Natural killer cell (primary cell): ENCODE measurements at regions not wholly inside any gene's neighbourhood (a gene's known extent, or its start where the extent isn't known, plus 50 kb on each side); places are given as distances from the start of the nearest gene placed in this dataset.

Experiments
- ATAC-seq, 3 donors: fragments of 150-1000 bp in 2 of 3; fragments of 200-7000 bp in 1 of 3; cut with Tn5 transposase; 1 replicate in 1 of 3; 2 replicates in 2 of 3; pipeline ENCODE4 v1.10.0; 2021; ENCODE audit warnings: mild to moderate bottlenecking in 2 of 3, moderate library complexity in 2 of 3
- DNase-seq, 2 donors: peaks; one replicate each; pipeline versions ENCODE4 v3.0.0 to v3.0.0-alpha.2; 2013 to 2021; ENCODE audit warnings: mixed read lengths in 1 of 2
- H3K27ac ChIP-seq: one replicate; pipeline ENCODE4 v1.5.1; 2013; ENCODE audit warnings: mild to moderate bottlenecking, low read length
- H3K27me3 ChIP-seq: one replicate; pipeline ENCODE4 v1.6.1; 2013; ENCODE audit warnings: low read length; ENCODE audit not compliant: control insufficient read depth, insufficient read depth
- H3K36me3 ChIP-seq: one replicate; pipeline ENCODE4 v1.6.1; 2013; ENCODE audit warnings: low read length; ENCODE audit not compliant: control insufficient read depth, insufficient read depth
- H3K4me1 ChIP-seq: one replicate; pipeline ENCODE4 v1.6.1; 2013; ENCODE audit warnings: low read length; ENCODE audit not compliant: control insufficient read depth, insufficient read depth
- H3K4me3 ChIP-seq: one replicate; pipeline ENCODE4 v1.5.1; 2013; ENCODE audit warnings: low read length
- H3K9me3 ChIP-seq: one replicate; pipeline ENCODE4 v1.6.1; 2013; ENCODE audit warnings: low read length; ENCODE audit not compliant: control insufficient read depth, insufficient read depth
- H3K27ac Mint-ChIP-seq, 2 donors: one replicate each; pipeline ENCODE4 v1.8.0; 2022; ENCODE audit warnings: mild to moderate bottlenecking in 2 of 2, mixed read lengths in 2 of 2, moderate library complexity in 1 of 2
- H3K27me3 Mint-ChIP-seq, 2 donors: one replicate each; pipeline ENCODE4 v1.8.0; 2022; ENCODE audit warnings: low read depth in 2 of 2, mixed read lengths in 2 of 2
- H3K36me3 Mint-ChIP-seq: one replicate; pipeline ENCODE4 v1.8.0; 2022; ENCODE audit warnings: mixed read lengths
- H3K4me1 Mint-ChIP-seq, 2 donors: one replicate each; pipeline ENCODE4 v1.8.0; 2022; ENCODE audit warnings: mixed read lengths in 2 of 2
- H3K4me3 Mint-ChIP-seq: one replicate; pipeline ENCODE4 v1.8.0; 2022; ENCODE audit warnings: mild to moderate bottlenecking, moderate library complexity, mixed read lengths
- H3K9me3 Mint-ChIP-seq, 2 donors: one replicate each; pipeline ENCODE4 v1.8.0; 2022; ENCODE audit warnings: mixed read lengths in 2 of 2
- CTCF ChIP-seq: fragments of 200-600 bp; IDR thresholded peaks from one replicate; pipeline ENCODE4 v1.8.0; 2022; ENCODE audit warnings: antibody characterized with exemption
- WGBS: methylation state at CpG from one replicate; pipeline ENCODE4 v1.1.7; 2013; ENCODE audit warnings: missing lambda C conversion rate; ENCODE audit not compliant: insufficient coverage; 5-methylcytosine and 5-hydroxymethylcytosine counted together
- intact Hi-C: fragments of 100-400 bp; cut with micrococcal nuclease; formaldehyde crosslinking; loops from one replicate; pipeline ENCODE4 v1.14.2; 2022

DNA sequence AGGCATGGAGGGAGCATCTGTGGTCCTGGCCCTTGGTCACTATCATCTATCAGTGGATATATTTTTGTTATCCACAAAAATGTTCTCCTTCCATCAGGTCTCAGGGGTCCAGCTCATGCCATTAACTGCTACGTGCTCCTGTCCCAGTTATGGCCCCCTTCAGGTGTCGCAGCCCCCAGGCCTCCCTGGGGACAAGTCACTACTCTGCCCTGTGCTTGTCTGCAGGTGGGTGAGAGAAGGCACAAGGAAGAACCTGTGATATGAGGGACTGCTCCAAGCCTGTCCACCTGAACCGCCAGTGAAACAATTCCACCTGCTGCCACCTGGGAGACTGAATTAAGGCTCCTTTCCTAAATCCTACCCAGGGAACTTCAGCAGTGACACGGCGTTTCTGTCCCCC is 229.6 kb upstream of the ID2 start:
- ATAC-seq (no peak), DNase-seq (no peak)
- no peaks in the 10 kb centered on the region for H3K36me3 ChIP-seq
- WGBS: 86% methylated on average over 5 of the region's 5 CpGs
- Mint-ChIP-seq H3K9me3 (no peaks in the 10 kb centered on the region), H3K27me3 (no peaks in the 10 kb centered on the region), H3K27ac (peak overlapping the region; percentile 99 to 100), H3K36me3 (no peaks in the 10 kb centered on the region), H3K4me1 (peaks cover 61 to 69% of the 10 kb centered on the region in 2 donors), H3K4me3 (no peak overlapping the region)
- H3K27ac ChIP-seq: peak overlapping the region; percentile 99
- H3K27me3 ChIP-seq: no peaks in the 10 kb centered on the region
- H3K9me3 ChIP-seq: no peaks in the 10 kb centered on the region
- intact Hi-C loops: loop anchor here (10.0 kb wide), 2 partner anchors 93 to 147 kb away; no protein-coding TSS in a partner anchor
- no peak overlapping the region for H3K4me3 ChIP-seq
- TF ChIP-seq CTCF: no peak
- peaks cover 67% of the 10 kb centered on the region for H3K4me1 ChIP-seq

DNA sequence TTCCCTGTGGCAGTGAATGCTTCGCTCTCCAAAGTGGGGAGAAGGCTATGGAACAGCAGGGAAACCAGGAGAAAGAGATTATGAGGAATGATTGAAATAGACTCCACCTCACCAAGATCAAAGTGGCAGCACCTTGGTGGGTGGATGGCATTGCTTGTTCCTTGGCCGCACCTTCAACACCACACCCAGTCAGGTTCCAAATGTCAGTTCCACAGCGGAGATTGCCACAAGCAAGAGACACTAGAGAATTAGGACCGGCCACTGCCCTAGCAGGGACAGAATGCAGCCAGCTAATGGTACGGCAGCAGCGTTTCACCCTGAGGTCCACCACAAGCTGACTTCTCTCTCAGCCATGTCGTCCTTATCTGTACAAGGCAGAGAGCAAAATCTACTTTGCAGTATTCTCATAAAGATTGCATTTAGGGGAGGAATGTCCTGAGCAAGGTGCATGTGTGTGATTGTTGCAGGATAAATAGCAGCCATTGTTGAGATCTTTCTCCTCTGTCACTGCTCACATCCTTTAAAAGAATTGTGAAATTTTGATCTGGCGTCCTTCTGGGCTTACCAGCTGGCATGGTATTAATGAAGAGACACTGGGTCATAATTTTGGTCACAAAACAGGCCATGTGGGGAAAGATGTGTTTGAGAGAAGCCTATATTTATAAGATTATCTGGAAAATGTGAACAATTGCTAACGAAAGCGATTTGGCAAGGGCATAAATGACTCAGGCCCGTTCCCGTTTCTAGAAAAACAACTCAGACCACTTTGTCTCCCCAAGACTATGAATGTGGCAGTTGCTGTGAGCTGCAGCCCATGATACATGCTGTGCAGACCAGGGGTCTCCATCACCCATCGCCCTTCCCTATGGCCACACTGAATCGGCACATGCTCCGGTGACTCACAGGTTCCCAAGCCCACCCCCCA is 228.6 kb upstream of the ID2 start:
- H3K27me3 Mint-ChIP-seq: no peaks in the 10 kb centered on the region
- ATAC-seq (no peak), DNase-seq (no peak)
- intact Hi-C loops: loop anchor here (10.0 kb wide), 2 partner anchors 92 to 148 kb away; no protein-coding TSS in a partner anchor
- H3K36me3 Mint-ChIP-seq: no peaks in the 10 kb centered on the region
- no peaks in the 10 kb centered on the region for H3K9me3 Mint-ChIP-seq
- peaks cover 62 to 69% of the 10 kb centered on the region in 2 donors for H3K4me1 Mint-ChIP-seq
- Histone ChIP-seq H3K27me3 (no peaks in the 10 kb centered on the region), H3K36me3 (no peaks in the 10 kb centered on the region), H3K27ac (peak overlapping the region; percentile 99), H3K9me3 (no peaks in the 10 kb centered on the region), H3K4me1 (peaks cover 65% of the 10 kb centered on the region), H3K4me3 (no peak overlapping the region)
- no peak for TF ChIP-seq CTCF
- WGBS: 74% methylated on average over 14 of the region's 15 CpGs
- peak overlapping the region; percentile 45 for H3K4me3 Mint-ChIP-seq
- peak overlapping the region; percentile 99 to 100 for H3K27ac Mint-ChIP-seq

DNA sequence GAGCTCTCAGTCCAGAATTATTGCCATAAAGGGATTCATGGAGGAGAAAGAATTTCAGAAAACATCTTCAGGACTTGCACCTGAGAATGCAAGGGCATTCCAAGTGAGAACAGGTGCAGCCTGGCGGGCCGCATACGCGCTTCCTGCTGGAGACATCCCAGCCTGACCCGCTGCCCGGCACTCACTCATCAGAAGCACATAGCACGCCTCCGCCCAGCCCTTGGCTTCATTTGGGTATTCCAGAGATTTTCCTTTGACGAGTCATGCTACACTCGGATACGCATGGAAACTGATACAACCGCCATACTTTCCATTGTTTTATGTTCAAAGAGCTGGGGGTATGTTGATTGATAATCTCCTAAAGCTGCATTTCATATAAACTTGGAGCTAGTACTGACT is 228.0 kb upstream of the ID2 start:
- Mint-ChIP-seq H3K4me3 (peak overlapping the region; percentile 95), H3K4me1 (peaks cover 65 to 72% of the 10 kb centered on the region in 2 donors), H3K27me3 (no peaks in the 10 kb centered on the region), H3K9me3 (no peaks in the 10 kb centered on the region), H3K27ac (peak overlapping the region; percentile 99 to 100), H3K36me3 (no peaks in the 10 kb centered on the region)
- intact Hi-C loops: loop anchor here (2.0 to 10.0 kb wide), 3 partner anchors 29 to 149 kb away; no protein-coding TSS in a partner anchor
- no peak for TF ChIP-seq CTCF
- H3K4me1 ChIP-seq: peaks cover 69% of the 10 kb centered on the region
- H3K27ac ChIP-seq: peak overlapping the region; percentile 99
- H3K27me3 ChIP-seq: no peaks in the 10 kb centered on the region
- WGBS: 88% methylated on average over 10 of the region's 12 CpGs
- DNase-seq (no peak), ATAC-seq (no peak)
- no peaks in the 10 kb centered on the region for H3K9me3 ChIP-seq
- H3K4me3 ChIP-seq: no peak overlapping the region
- H3K36me3 ChIP-seq: no peaks in the 10 kb centered on the region
